HG02610 (cell line): ENCODE measurements at regions not wholly inside any gene's neighbourhood (a gene's known extent, or its start where the extent isn't known, plus 50 kb on each side); places are given as distances from the start of the nearest gene placed in this dataset.

Experiments used
- ATAC-seq: cut with Tn5 transposase; IDR thresholded peaks from one replicate; pipeline ENCODE4 v1.9.1; 2021; ENCODE audit warnings: mild to moderate bottlenecking, moderate library complexity; ENCODE audit not compliant: unreplicated experiment

- ATAC-seq, result no peak
Observed at GRCh38 chr5:159639590-159639989, 276.7 kb upstream of the ADRA1B start.

GRCh38 chr5:159640446-159640845 is 275.8 kb upstream of the ADRA1B start:
- no peak for ATAC-seq

DNA sequence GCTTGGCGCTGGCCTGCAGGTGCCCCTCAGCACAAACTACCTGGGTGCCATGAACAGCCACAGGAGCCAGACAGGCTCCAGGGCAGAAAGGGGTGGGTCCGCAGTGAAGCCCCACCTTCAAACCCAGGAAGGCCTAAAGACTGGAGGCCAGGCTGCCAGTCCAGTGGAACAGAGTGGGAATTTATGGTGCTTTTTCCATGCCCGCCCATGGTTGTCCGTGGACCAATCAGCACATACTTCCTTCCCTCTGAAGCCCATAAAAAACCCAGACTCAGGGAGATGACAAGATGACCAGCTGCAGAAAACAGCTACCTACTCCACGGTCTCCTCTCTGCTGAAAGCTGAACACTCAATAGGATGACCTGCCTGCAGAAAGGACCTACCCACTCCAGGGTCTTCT is 275.4 kb upstream of the ADRA1B start:
- no peak for ATAC-seq

GRCh38 chr5:159641371-159642039 is 274.8 kb upstream of the ADRA1B start:
- ATAC-seq, result no peak

GRCh38 chr5:159642379-159642778 is 273.9 kb upstream of the ADRA1B start:
- ATAC-seq, result no peak

DNA sequence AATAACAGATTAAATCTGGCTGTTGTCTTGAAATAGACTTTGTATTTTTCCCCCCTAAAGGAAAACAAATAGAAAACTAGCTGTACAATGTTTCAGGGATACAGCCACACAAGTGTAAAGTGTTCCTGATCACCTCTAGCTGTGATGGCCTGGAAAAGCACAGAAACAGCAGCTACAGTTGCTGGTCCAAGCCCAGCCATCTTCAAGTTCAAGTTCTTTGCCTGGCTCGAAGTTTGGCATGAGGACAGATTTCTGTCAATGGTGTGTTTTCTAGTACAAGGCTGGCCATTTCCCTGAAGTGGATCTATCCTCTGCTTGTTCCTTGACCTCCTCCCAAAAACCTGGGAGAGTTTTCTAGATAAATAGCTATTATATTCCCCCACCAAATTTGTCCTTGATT is 272.2 kb upstream of the ADRA1B start:
- no peak for ATAC-seq

DNA sequence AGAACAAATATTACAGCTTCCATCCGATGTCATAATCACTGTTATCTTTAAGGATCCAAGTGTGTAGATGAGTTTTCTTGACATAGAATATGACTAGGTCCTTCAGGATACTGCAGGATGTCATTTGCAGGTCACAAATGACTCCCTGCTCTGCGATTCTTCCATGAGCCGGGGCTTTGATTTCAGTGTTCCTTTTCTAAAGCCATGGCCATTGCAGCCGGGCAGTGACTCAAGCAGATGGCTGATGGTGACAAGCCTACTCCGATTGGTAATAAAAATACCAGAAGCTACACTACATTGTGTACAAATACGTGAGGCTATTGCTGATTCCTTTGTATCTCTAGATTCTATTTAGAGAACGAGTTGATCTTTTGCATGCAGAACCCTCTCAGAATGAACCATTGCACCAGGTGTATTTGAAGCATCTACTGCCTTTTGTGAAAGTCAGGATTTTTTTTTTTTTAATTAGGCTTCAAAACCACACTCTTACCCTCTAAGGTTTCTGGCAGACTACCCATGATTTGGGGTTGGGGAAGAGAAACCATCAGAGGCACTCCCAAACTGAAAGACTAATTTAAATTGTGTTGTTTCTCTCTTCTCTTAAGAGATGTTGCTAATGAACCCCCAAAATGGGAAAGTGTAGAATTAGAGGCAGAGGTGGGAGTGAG is 271.0 kb upstream of the ADRA1B start:
- ATAC-seq, result no peak

DNA sequence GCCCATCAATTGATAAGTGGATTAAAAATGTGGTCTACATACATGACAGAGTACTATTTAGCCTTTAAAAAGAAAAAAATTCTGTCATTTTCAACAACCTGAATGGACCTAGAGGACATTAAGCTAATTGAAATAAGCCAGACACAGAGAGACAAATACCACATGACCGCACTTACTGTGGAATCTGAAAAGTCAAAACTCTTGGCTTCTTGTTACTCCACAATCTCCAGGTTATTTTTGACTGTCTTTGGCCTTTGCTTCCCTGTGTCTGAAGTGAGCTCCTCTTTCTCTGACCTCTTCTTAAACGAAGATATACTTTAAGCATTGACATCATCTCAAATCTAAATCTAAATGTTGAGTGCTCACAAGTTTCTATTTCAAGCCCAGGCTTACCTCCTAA is 265.5 kb upstream of the ADRA1B start:
- ATAC-seq, result no peak

GRCh38 chr5:159655757-159656409 is 260.4 kb upstream of the ADRA1B start:
- no peak for ATAC-seq

DNA sequence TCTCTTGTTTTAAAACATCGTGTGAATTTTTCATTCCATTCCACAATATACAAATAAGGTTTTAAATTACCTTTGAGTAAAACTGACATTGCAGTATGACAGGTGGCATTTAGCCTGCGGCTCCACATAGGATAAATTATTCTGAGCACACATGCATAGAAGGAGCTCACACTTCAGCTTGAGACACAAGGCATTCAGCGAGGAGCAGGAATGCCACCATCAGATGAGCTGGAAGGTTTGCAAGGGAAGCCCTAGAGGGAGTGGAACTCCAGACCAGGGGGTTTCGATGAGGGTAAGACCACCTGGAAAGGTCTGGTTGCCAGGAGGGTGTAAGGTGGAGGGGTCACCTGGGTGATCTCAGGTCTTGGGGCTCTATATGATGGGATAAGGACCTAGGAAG is 259.0 kb upstream of the ADRA1B start:
- ATAC-seq, result no peak

- no peak for ATAC-seq
Observed at GRCh38 chr5:159657771-159658170, 258.5 kb upstream of the ADRA1B start.

DNA sequence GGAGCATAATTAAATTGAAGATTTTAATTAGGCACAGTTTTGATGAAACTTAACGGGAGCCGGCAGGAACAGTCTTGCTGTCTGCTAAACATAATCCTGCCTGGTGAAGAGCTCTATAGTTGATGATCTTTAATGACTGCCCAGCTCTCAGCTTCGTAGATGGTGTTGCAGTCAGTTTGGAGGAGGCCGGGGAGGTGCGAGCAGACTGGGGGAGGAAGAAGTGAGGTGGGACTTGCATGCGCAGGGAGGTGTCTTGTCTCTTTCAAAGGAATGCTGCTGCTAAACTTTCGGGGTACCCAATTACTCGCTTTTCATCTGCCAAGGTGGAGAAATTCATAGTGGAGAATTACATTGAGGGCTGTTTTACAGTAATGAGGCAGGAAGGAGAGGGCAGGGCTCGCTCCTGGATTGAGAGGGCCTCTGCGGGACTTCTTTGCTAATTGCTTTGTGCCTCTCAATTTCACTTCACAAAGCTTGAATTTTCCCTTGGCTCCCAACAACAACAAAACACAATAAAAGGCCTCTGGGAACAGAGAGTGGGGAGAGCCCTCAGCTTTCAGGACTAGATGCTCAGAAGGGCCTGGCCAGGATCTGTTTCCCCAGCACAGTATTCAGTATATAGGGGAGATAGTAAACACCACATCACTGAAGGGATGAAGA is 257.9 kb upstream of the ADRA1B start:
- ATAC-seq, result no peak

DNA sequence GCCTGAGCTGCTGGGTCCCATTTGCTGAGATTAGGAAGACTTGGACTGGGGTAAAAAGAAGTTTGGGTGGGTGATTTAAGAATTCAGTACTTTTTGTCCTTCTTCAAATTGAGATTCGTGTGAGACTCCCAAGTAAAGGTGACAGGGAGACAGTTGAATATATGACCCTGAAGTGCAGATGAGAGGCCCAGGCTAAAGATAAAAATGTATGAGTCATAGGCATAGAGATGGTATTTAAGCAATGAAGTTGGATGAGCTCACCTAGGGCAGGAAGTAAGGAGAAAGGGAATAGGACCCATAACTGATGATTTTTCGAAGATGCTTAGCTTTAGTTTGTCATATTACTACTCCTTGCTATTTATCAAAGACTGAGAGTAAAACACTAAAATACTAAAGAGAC is 255.9 kb upstream of the ADRA1B start:
- ATAC-seq, result no peak

- ATAC-seq, result no peak
Observed at GRCh38 chr5:159663986-159664385, 252.3 kb upstream of the ADRA1B start.

DNA sequence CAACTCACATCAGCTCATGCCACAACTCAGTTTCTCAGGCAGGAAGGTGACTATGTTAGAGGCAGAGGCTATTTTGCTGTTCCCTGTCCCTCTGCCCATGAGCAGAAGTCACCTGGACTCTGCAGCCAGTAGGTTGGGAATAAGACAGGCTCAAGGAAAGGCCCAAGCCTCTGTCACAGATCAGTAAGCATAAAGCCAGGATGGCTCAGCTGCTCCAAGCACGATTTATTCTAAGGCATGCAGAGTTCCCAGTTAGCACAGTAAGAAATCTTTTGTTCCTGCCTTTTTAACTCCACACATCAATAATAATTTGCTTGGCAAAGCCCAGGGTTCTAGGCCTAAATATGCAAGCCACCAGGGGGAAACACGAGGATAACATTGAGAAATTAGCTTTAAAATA is 249.0 kb upstream of the ADRA1B start:
- ATAC-seq, result no peak

GRCh38 chr5:159668556-159668955 is 247.7 kb upstream of the ADRA1B start:
- ATAC-seq, result no peak

DNA sequence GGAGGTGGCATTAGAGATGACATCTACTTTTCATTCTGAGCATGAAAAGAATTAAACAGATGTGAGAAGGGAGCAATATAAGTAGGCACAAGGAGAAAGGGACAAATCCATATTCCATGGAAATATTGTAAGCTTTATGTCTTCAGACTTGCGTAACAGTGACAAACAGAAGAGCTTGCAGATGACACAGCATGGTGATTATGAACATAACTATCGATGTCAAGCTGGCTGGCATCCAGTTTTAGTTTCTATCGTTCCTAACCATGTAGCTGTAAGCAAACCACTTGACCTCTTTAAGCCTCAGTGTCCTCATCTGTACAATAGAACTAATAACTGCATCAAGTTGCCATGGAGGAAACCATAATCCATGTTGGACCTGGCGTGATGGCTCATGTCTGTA is 246.7 kb upstream of the ADRA1B start:
- no peak for ATAC-seq

- ATAC-seq, result no peak
Observed at GRCh38 chr5:159671886-159672285, 244.4 kb upstream of the ADRA1B start.

- ATAC-seq, result no peak
Observed at GRCh38 chr5:159673538-159673937, 242.7 kb upstream of the ADRA1B start.

GRCh38 chr5:159678657-159679392 is 237.5 kb upstream of the ADRA1B start:
- no peak for ATAC-seq

DNA sequence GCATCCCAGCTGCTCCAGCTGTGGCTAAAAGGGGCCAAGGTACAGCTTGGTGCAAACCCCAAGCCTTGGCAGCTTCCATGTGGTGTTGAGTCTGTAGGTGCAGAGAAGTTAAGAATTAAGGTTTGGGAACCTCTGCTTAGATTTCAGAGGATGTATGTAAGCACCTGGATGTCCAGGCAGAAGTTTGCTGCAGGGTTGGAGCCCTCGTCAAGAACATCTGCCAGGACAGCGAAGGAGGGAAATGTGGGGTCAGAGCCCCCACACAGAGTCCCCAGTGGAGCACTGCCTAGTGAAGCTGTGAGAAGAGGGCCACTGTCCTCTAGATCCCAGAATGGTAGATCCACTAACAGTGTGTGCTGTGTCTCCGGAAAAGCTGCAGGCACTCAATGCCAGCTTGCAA is 236.2 kb upstream of the ADRA1B start:
- ATAC-seq, result no peak
